Posterior cingulate gyrus (tissue), 11 donors: ENCODE measurements at regions not wholly inside any gene's neighbourhood (a gene's known extent, or its start where the extent isn't known, plus 50 kb on each side); places are given as distances from the start of the nearest gene placed in this dataset.

Experiments used
- DNase-seq, 10 donors: peaks; one replicate each; pipeline versions ENCODE4 v3.0.0 to v3.0.0-alpha.2; 2020 to 2021; ENCODE audit warnings: mixed read lengths in 3 of 10
- intact Hi-C: fragments of 100-400 bp; cut with DNase I; formaldehyde crosslinking; loops from one replicate; pipeline ENCODE4 v1.15.1; 2023

DNA sequence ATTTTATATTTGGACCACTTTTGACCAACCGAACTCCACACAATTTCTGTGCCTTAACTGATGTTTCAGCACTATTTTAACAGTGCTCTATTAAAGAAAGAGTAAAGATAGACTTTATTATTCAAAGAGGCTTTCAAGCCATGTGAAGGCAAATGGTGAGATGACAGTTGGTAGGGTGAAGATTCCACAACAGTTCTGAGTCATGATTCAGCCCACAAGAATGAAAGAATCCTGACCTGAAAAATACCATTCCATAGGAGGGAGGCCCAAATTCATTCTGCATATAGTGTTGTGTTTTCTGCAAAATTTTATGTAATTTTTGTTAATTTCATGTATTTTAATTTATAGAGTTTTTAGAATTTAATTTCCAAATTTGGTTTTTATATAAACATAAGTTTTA, 135.6 kb upstream of the STAC start:
- intact Hi-C loops: no loop called here

DNA sequence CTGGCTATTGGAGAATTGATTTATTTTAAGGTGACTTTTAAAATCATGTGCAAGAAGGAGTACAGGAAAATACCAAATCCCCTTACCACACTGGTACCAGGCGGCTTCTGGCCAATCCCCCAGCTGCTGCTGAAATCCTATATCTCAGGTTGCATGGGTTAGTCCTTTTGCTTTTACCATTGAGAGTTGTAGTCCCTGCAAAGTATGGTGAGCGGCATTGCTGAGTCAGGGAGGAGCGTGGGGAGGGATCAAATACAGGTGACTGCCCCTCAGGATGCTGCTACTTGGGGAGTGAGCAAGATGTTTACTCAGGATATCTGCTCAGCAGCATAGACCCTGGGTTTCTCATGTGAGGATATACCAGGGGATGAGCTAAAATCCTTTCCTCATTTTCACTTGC, 131.9 kb upstream of the STAC start:
- intact Hi-C loops: no loop called here
- DNase-seq: no peak

More for the DNA sequence above, 135.6 kb upstream of the STAC start:
- DNase-seq: no peak

DNA sequence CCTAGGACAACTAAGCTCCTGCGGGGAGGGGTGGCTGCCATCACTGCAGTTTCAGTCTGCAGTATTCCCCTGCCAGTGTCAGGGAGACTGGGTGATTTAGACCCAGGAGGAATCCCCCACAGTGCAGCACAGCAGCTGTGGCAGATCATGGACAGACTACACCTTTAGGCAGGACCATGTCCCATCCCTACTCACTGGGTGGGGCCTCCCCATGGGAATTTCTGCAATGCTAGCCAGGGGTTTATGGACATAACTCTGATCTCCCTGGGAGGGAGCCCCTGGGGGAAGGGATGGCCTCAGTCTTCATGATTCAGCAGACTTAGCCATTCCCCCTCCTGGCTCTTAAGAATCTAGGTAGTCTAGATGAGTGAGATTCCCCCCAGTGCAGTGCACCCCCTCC, 130.1 kb upstream of the STAC start:
- intact Hi-C loops: no loop called here
- DNase-seq: peak in 2 of 10 donors; percentile 35 to 44

DNA sequence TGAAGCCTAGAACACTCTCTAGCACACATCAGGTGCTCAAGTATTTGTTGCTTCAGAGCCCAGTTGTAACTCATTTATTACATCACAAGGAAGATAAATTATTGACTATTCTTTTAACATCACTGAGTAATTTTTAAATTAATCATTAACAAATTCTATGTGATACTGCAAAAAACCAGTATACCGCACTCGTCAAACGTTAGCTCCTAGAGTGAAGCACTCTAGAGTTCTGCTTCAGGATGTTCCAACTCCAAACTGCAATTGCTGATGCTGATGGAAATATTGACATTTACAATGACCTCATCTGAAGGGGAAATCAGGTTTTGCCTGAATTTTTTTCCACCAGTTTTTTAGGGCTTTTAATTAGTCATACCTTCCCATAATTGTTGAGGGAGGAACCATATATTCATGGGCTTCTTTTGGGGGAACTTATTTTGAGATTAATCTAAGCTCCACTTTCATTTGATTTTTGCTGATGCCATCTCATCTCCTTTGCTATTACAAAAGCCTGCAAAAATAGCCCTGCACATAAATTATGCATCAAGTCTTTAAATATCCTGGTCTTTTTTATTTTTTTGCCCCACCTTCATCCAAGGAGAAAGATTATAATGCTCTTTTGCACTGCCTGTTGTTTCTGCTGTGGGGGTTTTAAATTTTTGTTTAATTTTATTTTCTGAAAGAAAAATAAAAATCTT, 123.0 kb upstream of the STAC start:
- intact Hi-C loops: no loop called here
- DNase-seq: no peak

DNA sequence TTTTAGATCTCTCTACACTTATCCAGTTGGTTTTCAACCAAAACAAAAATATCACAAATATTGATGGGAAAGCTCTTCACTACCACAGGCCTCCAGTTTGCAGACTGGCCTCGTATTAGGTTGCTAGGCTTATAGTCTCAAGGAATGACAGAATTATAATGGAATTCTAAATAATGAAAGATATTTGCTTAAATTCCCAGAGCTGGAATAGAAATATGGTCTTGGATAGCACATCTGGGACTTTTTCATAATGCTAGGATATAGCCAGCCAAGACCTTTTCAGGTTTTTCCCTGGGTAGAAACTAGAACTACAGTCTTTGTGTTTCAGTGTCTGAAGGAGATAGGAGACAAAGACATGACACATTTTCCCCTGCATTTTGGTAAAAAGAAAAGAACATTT, 121.9 kb upstream of the STAC start:
- intact Hi-C loops: no loop called here
- DNase-seq: no peak

DNA sequence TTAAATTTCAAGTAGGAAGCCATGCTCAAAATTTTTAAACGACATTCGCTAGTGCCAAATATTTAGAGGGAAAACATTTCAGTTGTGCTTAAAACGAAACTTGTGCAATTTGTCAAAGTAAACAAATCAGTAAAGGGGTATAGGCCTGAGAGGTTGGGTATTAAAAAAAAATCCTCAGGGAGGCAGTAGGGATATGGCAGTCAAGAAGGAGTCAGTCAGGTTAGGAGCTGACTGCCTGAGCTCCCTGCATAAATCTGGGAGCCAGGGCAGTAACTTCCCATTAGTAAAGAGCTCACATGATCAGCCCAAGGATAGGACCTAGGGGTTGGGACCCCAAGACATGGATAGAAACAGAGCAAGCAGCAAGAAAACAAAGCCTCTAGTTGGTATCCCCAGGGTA, 120.7 kb upstream of the STAC start:
- intact Hi-C loops: no loop called here
- no peak for DNase-seq

DNA sequence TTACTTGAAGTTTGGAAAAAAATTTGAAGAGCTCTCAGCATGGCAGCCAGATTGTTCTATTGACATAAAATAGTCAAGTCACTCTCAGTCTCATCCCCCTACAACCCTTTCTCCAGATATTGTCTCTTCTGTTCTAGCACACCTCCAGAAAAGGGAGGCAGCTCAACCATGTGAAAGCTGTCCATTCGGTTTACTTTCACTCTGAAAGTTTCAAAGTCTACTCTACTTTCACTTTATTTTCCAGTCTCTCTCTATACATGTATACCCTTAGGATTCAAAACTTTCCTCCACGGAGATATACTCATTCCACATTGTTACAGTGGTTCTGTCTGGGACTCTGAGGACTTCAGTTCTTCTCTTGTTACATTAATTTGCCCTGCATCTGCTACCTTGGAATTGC, 111.0 kb upstream of the STAC start:
- intact Hi-C loops: no loop called here
- DNase-seq: no peak

DNA sequence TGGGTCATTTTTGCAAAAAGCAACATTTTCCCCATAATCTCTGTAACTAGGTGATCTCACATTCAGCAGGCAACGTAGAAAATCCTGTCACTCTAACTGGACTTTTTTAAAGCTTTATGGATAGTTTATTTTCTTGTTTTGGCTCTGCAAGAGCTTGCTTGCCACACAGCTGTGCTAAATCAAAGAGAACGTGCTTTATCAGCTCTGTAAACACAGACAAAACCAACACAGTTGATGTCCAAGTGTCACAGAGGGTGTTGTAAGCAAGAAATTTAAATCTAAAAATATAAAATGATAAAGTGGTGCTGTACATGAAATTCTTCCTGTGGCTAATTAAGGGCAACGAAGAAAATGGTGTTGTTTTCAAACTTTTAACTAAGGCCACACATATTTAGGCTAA, 97.5 kb upstream of the STAC start:
- intact Hi-C loops: no loop called here
- no peak for DNase-seq

DNA sequence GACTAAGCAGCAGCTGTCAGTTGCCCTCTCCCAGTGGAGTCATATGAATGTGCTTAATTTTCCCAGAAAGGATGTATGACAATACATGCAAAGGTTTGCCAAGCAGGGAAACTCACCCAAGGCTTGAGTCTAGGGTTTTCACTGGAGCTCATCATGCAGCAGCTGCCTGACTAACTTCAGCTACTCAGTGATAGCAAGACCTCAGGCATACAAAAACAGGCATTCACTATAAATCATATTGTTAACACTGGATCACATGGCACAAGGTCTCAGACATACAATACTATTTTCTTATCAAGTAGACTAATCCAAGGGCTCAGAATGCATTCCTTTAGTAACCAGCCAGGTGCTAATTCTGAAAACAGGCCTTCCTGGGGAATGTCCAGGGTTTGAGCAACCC, 85.0 kb upstream of the STAC start:
- no peak for DNase-seq
- intact Hi-C loops: no loop called here

DNA sequence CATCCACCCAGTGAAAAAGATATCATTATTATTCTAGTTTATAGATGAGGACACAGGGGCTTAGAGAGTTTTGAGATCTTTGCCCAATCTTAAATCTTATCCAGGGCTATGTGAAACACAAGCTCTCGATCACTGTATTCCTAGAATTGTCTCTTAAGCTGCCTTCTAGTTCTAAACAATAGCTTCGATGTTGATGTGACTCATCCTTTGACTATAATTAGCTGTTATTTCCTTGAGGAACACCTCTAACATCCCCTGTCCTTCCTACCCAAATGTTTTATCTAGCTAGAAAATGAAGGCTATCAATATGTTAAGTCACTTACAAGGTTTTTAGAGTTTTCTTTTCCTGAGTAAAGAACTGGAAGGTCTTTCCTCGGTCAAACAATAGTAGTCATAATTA, 83.1 kb upstream of the STAC start:
- no peak for DNase-seq
- intact Hi-C loops: no loop called here

DNA sequence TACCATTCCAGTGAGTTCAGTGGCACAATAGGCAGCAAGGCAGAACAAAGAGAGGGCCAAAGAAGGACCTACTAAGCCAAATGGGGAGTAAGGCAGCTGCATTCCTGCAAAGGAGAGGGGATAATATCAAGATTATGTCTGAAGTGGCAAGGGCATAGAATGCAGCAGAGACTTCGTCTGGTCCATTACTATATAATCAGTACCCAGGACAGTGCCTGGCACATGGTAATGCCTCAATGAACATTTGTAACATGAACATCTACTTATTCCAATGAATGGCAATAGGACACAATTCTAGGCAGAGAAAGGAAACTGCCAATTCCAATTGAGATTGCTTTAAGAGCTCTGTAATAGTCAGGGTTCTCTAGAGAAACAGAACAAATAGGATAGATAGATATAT, 82.1 kb upstream of the STAC start:
- intact Hi-C loops: no loop called here
- no peak for DNase-seq

DNA sequence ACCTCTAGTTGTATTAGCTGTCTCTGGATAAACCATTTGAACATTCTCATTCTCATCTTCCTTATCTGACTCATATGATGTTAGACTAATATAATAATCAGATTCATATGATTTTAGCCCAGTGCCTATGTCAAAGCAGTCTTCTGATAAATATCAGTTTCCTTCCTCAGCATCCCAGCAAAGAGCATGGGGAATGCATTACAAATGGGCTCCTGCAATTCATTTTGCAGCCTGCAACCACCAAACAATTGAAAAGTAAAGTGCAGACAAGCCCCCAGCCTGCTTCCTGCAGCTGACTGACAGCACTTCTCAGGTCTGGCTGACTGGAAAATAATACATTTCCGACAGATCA, 78.2 kb upstream of the STAC start:
- DNase-seq: no peak
- intact Hi-C loops: no loop called here

DNA sequence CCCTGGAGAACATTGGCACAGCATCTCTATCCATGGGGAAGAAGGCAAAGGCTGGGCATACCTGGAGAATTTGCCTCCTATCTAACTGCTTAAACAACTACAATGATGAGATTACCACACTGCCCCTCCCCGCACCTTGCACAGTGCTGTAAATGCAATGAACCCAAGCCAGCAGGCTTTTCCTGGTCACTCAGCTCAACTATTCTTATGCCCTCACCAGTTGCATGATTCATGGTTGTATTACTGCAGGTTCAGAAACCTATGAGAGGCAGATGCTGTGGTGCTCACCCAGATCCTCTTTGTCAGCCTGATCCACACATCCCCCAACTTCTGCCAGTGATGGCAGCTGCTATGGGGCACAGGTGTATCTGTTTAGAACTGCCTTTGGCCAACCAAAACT, 77.7 kb upstream of the STAC start:
- intact Hi-C loops: no loop called here
- no peak for DNase-seq

DNA sequence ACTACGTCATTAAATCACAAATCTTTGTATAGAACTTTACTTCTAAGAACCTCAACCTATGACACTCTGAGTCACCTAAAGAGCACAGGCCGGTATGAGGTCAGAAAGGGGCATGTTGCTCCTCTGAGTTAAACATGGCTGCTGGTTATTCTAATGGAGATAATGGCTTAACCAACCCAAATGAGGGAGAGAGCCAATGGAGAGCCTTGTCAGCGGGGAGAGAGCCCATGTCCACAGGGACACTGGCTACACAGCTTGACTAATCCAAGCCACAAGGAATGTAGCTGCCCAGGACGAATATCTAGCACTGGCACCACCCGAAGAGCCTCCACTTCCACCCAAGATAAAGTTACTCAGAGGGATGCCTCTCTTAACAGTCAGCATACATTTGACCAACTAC, 77.0 kb upstream of the STAC start:
- intact Hi-C loops: no loop called here
- no peak for DNase-seq

DNA sequence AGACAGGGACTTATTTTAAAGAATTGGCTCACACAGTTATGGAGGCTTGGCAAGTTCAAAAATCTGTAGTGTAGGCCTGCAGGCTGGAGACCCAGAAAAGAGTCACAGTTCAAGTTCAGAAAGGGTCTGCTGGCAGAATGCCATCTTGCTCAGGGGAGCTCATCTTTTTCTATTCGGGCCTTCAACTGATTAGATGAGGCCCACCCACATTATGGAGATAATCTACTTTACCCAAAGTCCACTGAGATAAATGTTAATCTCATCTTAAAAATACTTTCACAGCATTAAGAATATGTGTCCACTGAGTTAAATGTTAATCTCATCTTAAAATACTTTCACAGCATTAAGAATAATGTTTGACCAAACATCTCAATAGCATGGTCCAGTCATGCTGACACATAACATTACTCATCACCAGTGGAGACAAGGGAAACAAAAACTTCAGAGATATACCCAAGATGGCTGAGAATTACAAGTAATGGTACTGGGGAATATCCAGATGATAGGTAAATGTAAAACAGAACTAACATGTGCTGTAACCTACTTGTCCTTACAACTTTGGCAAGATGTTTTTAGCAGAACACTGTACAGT, 74.3 kb upstream of the STAC start:
- intact Hi-C loops: no loop called here
- no peak for DNase-seq

DNA sequence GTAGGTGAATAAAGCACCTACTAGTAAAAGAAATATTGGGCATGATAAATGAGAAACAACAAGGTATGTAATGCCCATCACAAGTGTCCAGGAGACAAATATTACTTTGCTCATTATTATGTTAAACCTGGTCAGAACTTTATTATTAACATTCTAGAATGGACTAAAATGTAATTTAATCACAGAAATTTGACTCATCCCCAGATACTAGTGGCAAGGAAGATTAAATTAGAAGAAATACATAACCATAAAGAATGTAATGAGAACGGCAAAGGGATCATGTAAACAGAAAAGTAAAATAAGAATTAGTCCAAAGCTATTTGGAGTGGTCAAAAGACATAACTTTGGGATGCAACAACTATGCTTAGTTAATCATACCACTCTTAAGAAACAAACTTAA, 71.2 kb upstream of the STAC start:
- intact Hi-C loops: no loop called here

DNA sequence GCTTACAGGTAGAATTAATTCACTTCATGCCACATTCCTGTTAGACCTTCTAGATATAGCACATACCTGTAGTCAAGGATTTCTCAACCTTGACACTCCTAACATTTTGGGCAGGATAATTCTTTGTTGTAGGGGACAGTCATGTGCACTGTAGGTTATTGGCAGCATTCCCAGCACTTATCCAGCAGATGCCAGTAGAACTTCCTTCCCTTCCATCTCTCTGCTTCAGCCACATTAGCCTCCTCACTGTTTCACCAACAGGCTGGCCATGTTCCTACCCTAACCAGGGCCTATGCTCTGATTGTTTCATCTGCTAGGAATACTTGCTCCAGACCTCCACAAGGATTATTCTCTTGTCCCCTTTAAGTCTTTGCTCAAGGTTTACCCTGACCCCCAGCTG, 68.0 kb upstream of the STAC start:
- intact Hi-C loops: no loop called here
- DNase-seq: no peak

More for the DNA sequence above, 71.2 kb upstream of the STAC start:
- no peak for DNase-seq

DNA sequence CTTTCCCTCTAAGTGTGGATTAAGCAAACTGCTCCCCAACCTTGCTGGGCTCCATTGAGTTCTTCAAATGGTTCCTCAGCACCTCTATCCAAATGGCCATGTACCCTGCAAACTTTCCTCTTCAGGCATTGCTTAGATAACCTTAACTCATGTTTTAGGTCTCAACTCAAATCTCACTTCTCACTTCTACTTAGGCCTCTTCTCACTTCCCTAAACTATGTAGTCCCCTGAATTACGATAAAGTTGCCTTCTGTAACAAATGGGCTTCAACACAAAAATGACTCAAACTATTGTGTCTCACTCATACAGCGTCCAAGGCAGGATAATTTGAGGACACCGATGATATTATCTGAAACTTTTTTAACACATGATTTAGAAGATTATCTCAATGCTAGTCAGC, 62.4 kb upstream of the STAC start:
- DNase-seq: no peak
- intact Hi-C loops: no loop called here

DNA sequence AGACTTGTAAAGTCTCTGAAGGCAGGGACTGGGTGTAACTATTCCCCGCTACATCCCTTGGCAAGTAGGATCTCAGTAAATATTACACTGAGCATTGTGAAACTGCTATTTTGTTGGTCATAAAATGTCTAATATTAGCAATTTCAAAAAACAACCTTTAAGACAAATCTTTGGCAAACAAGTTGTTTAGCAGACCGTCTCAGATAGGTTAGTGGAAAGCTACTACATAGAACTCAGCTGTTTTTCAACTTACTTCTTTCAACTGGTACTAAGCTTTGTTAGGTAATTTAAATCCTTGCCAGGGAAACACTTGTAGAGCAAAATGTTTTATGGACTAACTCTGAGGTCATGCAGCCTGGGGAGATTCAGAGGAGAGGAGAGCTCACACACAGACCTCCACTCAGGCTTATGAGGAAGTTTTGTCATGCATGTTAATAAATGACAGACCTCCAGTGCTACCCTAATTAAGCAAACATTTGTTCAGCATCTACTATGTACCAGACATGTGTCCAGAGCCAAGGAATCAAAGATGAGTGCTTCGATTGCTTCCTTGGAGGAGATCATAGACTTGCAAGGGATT, 61.6 kb upstream of the STAC start:
- intact Hi-C loops: no loop called here
- DNase-seq: no peak

DNA sequence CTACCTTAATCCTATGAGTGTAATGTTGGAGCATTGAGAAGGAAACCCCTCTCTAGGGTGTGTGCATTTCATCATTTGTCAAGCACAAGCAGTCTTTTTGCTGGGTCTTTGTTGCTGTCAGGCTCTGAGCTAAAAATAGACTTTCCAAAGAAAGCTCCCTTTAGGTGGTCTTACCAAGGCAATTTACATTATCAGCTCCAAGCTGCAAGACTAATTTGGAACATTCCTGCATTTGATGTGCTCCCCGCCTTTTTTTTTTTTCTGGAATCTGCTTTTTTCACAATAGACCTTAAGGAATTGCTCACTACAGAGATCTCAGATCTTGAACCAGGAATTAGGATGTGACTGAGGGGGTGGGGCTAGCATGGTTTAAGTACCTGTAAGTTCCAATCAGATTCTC, 60.6 kb upstream of the STAC start:
- DNase-seq: no peak
- intact Hi-C loops: no loop called here
